WTC11 (cell line): ENCODE measurements at regions not wholly inside any gene's neighbourhood (a gene's known extent, or its start where the extent isn't known, plus 50 kb on each side); places are given as distances from the start of the nearest gene placed in this dataset.

Experiments used
- ATAC-seq: fragments of 200-7000 bp; cut with Tn5 transposase; 2 replicates; pipeline ENCODE4 v1.10.0; 2021; ENCODE audit warnings: mild to moderate bottlenecking, moderate library complexity
- CTCF ChIA-PET: fragments of 300-600 bp; sonication (Branson Sonifier 250); formaldehyde crosslinking; loops from one replicate; lab custom pipeline; 2021; ENCODE audit warnings: antibody characterized with exemption; lab: Charles Lee
- POLR2A ChIA-PET: fragments of 350-600 bp; sonication (Branson Sonifier 250); formaldehyde crosslinking; loops from one replicate; lab custom pipeline; 2021; ENCODE audit warnings: antibody characterized with exemption; lab: Charles Lee
- DNase-seq: peaks from one replicate; pipeline ENCODE4 v3.0.0; 2021; ENCODE audit warnings: low spot score
- H3K27ac Mint-ChIP-seq: 2 replicates; pipeline ENCODE4 v1.8.0; 2021; ENCODE audit warnings: mixed read lengths
- H3K27me3 Mint-ChIP-seq: 2 replicates; pipeline ENCODE4 v1.8.0; 2021; ENCODE audit warnings: low read depth, mild to moderate bottlenecking, moderate library complexity, mixed read lengths
- H3K36me3 Mint-ChIP-seq: 2 replicates; pipeline ENCODE4 v1.8.0; 2021; ENCODE audit warnings: mixed read lengths
- H3K4me1 Mint-ChIP-seq: 2 replicates; pipeline ENCODE4 v1.8.0; 2022; ENCODE audit warnings: mixed read lengths
- H3K4me3 Mint-ChIP-seq: 2 replicates; pipeline ENCODE4 v1.8.0; 2021; ENCODE audit warnings: mild to moderate bottlenecking, moderate library complexity, mixed read lengths
- H3K9me3 Mint-ChIP-seq: 2 replicates; pipeline ENCODE4 v1.8.0; 2021; ENCODE audit warnings: mixed read lengths
- ATF1 ChIP-seq: sonication (generic); formaldehyde crosslinking; IDR thresholded peaks from 2 replicates; pipeline ENCODE4 v1.8.1; 2023; ENCODE audit warnings: mild to moderate bottlenecking, moderate library complexity, missing genetic modification reagents
- CREB1 ChIP-seq: sonication (generic); formaldehyde crosslinking; IDR thresholded peaks from 2 replicates; pipeline ENCODE4 v1.8.0; 2023; ENCODE audit warnings: mild to moderate bottlenecking, missing genetic modification reagents
- CREM ChIP-seq: sonication (generic); formaldehyde crosslinking; IDR thresholded peaks from 2 replicates; pipeline ENCODE4 v1.8.1; 2022; ENCODE audit warnings: mild to moderate bottlenecking, missing genetic modification reagents, moderate library complexity
- ETV6 ChIP-seq: sonication (generic); formaldehyde crosslinking; IDR thresholded peaks from 2 replicates; pipeline ENCODE4 v1.8.1; 2022; ENCODE audit warnings: mild to moderate bottlenecking, missing genetic modification reagents
- FOXK1 ChIP-seq: sonication (generic); formaldehyde crosslinking; IDR thresholded peaks from 2 replicates; pipeline ENCODE4 v1.8.0; 2022; ENCODE audit warnings: mild to moderate bottlenecking, moderate library complexity, missing genetic modification reagents
- GTF2I ChIP-seq: fragments of 250-450 bp; sonication (Bioruptor Pico); conservative IDR thresholded peaks from 2 replicates; pipeline ENCODE4 v1.4.0; 2021; ENCODE audit warnings: mild to moderate bottlenecking
- JAZF1 ChIP-seq: fragments of 250-450 bp; sonication (Bioruptor Pico); IDR thresholded peaks from 2 replicates; pipeline ENCODE4 v1.9.0; 2021; ENCODE audit warnings: moderate library complexity, mild to moderate bottlenecking, inconsistent platforms
- KAT7 ChIP-seq: sonication (generic); formaldehyde crosslinking; IDR thresholded peaks from 2 replicates; pipeline ENCODE4 v1.8.1; 2023; ENCODE audit warnings: missing genetic modification reagents, mild to moderate bottlenecking, borderline replicate concordance
- MXD4 ChIP-seq: fragments of 250-450 bp; sonication (Bioruptor Pico); IDR thresholded peaks from 2 replicates; pipeline ENCODE4 v1.8.0; 2021; ENCODE audit warnings: mild to moderate bottlenecking, moderate library complexity, borderline replicate concordance
- NFYB ChIP-seq: sonication (generic); formaldehyde crosslinking; conservative IDR thresholded peaks from 2 replicates; pipeline ENCODE4 v1.8.0; 2022; ENCODE audit warnings: low read depth, missing genetic modification reagents
- OVOL2 ChIP-seq: fragments of 250-450 bp; sonication (Bioruptor Pico); IDR thresholded peaks from 2 replicates; pipeline ENCODE4 v1.9.0; 2021; ENCODE audit warnings: mild to moderate bottlenecking, borderline replicate concordance
- PRRX2 ChIP-seq: fragments of 250-450 bp; sonication (Bioruptor Pico); IDR thresholded peaks from 2 replicates; pipeline ENCODE4 v1.8.0; 2021; ENCODE audit warnings: mild to moderate bottlenecking
- SMAD4 ChIP-seq: sonication (generic); formaldehyde crosslinking; IDR thresholded peaks from 2 replicates; pipeline ENCODE4 v1.8.0; 2022; ENCODE audit warnings: mild to moderate bottlenecking, missing genetic modification reagents
- SOX15 ChIP-seq: fragments of 250-450 bp; sonication (Bioruptor Pico); IDR thresholded peaks from 2 replicates; pipeline ENCODE4 v1.9.0; 2021; ENCODE audit warnings: mild to moderate bottlenecking
- ZNF263 ChIP-seq: sonication (generic); formaldehyde crosslinking; IDR thresholded peaks from 2 replicates; pipeline ENCODE4 v1.8.1; 2022; ENCODE audit warnings: low read depth, mild to moderate bottlenecking, moderate library complexity, missing genetic modification reagents
- ZNF416 ChIP-seq: fragments of 250-450 bp; sonication (Bioruptor Pico); IDR thresholded peaks from 2 replicates; pipeline ENCODE4 v1.9.0; 2021; ENCODE audit warnings: mild to moderate bottlenecking, inconsistent platforms
- TF ChIP-seq, protein P1 (sequence below): fragments of 250-450 bp; sonication (Bioruptor Pico); IDR thresholded peaks from 2 replicates; pipeline ENCODE4 v1.9.0; 2021; ENCODE audit warnings: mild to moderate bottlenecking
- TF ChIP-seq, protein P2 (sequence below): sonication (generic); formaldehyde crosslinking; IDR thresholded peaks from 2 replicates; pipeline ENCODE4 v1.8.1; 2023; ENCODE audit warnings: mild to moderate bottlenecking, missing genetic modification reagents
- TF ChIP-seq, protein P3 (sequence below): sonication (generic); formaldehyde crosslinking; conservative IDR thresholded peaks from 2 replicates; pipeline ENCODE4 v1.8.1; 2023; ENCODE audit warnings: mild to moderate bottlenecking, low read depth, missing genetic modification reagents, moderate library complexity
- TF ChIP-seq, protein P4 (sequence below): sonication (generic); formaldehyde crosslinking; IDR thresholded peaks from 2 replicates; pipeline ENCODE4 v1.8.1; 2022; ENCODE audit warnings: low read depth, missing genetic modification reagents, borderline replicate concordance
- TF ChIP-seq, protein P5 (sequence below): sonication (generic); formaldehyde crosslinking; IDR thresholded peaks from 2 replicates; pipeline ENCODE4 v1.8.1; 2022; ENCODE audit warnings: mild to moderate bottlenecking, moderate library complexity, missing genetic modification reagents
- TF ChIP-seq, protein P6 (sequence below): sonication (generic); formaldehyde crosslinking; IDR thresholded peaks from 2 replicates; pipeline ENCODE4 v1.8.1; 2023; ENCODE audit warnings: mild to moderate bottlenecking, moderate library complexity, missing genetic modification reagents
- TF ChIP-seq, protein P7 (sequence below): fragments of 250-450 bp; sonication (Bioruptor Pico); IDR thresholded peaks from 2 replicates; pipeline ENCODE4 v1.8.0; 2021; ENCODE audit warnings: mild to moderate bottlenecking

DNA sequence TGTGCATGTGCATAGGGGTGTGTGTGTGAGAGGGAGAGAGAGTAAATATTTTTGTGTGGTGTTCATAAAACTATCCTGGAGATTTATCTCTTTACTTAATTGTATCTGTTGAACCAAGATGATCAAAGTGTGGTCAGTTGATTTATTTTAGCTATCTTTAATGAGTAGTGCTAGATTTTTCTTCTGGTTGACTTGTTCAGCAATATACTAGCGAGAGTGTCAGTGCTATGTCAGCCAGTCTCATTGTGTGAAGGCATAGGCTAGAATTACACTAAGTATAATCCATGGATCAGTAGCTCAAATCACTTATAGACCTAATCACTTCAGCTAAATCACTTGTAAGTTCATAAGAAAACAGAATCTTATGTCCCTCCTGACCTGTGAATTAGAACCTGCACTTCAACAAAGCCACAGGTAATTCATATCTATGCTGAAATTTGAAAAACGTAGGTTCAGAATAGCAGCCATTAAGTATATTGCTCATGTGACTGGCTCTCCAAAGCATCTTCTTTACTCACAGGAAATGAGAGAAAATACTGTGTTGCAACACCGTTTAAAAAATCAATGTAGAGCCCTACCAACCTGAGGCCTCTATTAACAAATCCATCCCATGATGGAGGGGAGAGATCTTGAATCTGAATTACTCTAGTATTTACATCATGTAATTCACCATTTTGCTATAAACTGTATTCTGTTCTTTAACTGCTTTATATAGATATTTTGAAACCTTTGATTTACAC is 203.1 kb upstream of the ACTBL2 start (continued):
- TF ChIP-seq CREB1, result no peak
- TF ChIP-seq, all 79 proteins: peak for 0

DNA sequence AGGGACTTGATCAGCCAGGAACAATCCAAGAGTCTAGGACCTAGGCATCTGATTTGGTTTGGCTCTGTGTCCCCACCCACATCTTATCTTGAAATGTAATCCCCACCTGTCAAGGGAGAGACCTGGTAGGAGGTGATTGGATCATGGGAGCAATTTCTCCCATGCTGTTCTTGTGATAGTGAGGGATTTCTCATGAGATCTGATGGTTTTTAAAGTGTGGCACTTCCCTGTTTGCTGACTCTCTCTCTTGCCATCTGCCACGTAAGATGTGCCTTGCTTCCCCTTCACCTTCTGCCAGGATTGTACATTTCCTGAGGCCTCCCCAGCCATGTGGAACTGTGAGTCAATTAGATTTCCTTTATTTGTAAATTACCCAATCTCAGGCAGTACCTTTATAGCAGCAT is 201.7 kb upstream of the ACTBL2 start:
- H3K36me3 Mint-ChIP-seq, result no peaks in the 10 kb centered on the region
- H3K9me3 Mint-ChIP-seq, result peaks cover 4% of the 10 kb centered on the region; the same call in 1 of the 2 replicates
- H3K27me3 Mint-ChIP-seq, result no peaks in the 10 kb centered on the region
- no peak overlapping the region for H3K4me3 Mint-ChIP-seq
- TF ChIP-seq, protein P1, sequence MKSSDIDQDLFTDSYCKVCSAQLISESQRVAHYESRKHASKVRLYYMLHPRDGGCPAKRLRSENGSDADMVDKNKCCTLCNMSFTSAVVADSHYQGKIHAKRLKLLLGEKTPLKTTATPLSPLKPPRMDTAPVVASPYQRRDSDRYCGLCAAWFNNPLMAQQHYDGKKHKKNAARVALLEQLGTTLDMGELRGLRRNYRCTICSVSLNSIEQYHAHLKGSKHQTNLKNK (CRISPR knock-in tag), result no peak
- TF ChIP-seq CREB1 (no peak), MXD4 (CRISPR knock-in tag) (no peak), KAT7 (CRISPR knock-in tag) (no peak), SMAD4 (CRISPR knock-in tag) (no peak), PRRX2 (CRISPR knock-in tag) (no peak), GTF2I (no peak), ZNF416 (CRISPR knock-in tag) (no peak), ATF1 (CRISPR knock-in tag) (no peak), CREM (CRISPR knock-in tag) (no peak), NFYB (CRISPR knock-in tag) (no peak)
- TF ChIP-seq, protein P2, sequence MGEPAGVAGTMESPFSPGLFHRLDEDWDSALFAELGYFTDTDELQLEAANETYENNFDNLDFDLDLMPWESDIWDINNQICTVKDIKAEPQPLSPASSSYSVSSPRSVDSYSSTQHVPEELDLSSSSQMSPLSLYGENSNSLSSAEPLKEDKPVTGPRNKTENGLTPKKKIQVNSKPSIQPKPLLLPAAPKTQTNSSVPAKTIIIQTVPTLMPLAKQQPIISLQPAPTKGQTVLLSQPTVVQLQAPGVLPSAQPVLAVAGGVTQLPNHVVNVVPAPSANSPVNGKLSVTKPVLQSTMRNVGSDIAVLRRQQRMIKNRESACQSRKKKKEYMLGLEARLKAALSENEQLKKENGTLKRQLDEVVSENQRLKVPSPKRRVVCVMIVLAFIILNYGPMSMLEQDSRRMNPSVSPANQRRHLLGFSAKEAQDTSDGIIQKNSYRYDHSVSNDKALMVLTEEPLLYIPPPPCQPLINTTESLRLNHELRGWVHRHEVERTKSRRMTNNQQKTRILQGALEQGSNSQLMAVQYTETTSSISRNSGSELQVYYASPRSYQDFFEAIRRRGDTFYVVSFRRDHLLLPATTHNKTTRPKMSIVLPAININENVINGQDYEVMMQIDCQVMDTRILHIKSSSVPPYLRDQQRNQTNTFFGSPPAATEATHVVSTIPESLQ, result no peak
- TF ChIP-seq, protein P3, sequence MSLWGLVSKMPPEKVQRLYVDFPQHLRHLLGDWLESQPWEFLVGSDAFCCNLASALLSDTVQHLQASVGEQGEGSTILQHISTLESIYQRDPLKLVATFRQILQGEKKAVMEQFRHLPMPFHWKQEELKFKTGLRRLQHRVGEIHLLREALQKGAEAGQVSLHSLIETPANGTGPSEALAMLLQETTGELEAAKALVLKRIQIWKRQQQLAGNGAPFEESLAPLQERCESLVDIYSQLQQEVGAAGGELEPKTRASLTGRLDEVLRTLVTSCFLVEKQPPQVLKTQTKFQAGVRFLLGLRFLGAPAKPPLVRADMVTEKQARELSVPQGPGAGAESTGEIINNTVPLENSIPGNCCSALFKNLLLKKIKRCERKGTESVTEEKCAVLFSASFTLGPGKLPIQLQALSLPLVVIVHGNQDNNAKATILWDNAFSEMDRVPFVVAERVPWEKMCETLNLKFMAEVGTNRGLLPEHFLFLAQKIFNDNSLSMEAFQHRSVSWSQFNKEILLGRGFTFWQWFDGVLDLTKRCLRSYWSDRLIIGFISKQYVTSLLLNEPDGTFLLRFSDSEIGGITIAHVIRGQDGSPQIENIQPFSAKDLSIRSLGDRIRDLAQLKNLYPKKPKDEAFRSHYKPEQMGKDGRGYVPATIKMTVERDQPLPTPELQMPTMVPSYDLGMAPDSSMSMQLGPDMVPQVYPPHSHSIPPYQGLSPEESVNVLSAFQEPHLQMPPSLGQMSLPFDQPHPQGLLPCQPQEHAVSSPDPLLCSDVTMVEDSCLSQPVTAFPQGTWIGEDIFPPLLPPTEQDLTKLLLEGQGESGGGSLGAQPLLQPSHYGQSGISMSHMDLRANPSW (CRISPR knock-in tag), result no peak
- TF ChIP-seq, protein P4, sequence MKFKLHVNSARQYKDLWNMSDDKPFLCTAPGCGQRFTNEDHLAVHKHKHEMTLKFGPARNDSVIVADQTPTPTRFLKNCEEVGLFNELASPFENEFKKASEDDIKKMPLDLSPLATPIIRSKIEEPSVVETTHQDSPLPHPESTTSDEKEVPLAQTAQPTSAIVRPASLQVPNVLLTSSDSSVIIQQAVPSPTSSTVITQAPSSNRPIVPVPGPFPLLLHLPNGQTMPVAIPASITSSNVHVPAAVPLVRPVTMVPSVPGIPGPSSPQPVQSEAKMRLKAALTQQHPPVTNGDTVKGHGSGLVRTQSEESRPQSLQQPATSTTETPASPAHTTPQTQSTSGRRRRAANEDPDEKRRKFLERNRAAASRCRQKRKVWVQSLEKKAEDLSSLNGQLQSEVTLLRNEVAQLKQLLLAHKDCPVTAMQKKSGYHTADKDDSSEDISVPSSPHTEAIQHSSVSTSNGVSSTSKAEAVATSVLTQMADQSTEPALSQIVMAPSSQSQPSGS, result no peak
- TF ChIP-seq, all 79 proteins: peak for 0
- ATAC-seq, result no peak
- no peak overlapping the region for H3K27ac Mint-ChIP-seq
- H3K4me1 Mint-ChIP-seq, result no peaks in the 10 kb centered on the region
- no peak for DNase-seq
- CTCF ChIA-PET, result no interaction called here
- POLR2A ChIA-PET, result no interaction called here

DNA sequence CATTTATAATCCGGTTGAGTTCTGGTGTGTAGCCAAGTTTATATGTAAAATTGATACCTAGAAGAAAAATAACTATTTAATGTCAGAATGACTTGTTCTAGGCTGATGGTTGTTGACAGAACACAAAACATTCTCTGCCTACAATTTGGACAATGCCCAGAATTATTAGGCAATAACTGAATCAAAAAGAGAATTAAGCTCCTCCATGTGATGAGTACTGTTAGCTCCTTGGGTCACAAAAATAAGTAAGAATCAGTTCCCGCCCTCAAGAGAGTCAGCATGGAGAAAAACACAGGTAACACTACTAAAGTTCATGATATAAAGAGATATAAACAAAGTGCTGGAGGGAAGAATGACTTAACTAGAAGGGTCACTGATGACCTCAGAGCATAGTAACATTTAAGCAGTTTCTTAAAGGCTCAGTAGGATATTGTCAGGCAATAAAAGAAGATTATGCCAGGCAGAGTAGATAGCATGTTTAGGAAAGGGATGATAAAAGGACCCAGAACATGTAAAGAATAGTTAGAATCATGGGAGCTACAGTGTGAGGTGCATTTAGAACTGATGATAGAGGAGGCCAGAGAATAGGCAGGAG is 200.5 kb upstream of the ACTBL2 start:
- Mint-ChIP-seq H3K27ac (no peak overlapping the region), H3K36me3 (no peaks in the 10 kb centered on the region), H3K4me1 (no peaks in the 10 kb centered on the region), H3K9me3 (peaks cover 4% of the 10 kb centered on the region; the same call in 1 of the 2 replicates), H3K27me3 (no peaks in the 10 kb centered on the region), H3K4me3 (no peak overlapping the region)
- DNase-seq, result no peak
- no peak for ATAC-seq
- POLR2A ChIA-PET, result no interaction called here
- CTCF ChIA-PET, result interaction anchor here (2.2 kb wide), 1 partner anchor 33 kb away, joined by 5 read pairs; no protein-coding TSS in a partner anchor
- TF ChIP-seq NFYB (CRISPR knock-in tag) (no peak), CREM (CRISPR knock-in tag) (no peak), OVOL2 (no peak), ETV6 (CRISPR knock-in tag) (no peak), JAZF1 (CRISPR knock-in tag) (no peak), ZNF263 (CRISPR knock-in tag) (no peak), SOX15 (no peak), FOXK1 (no peak), ATF1 (CRISPR knock-in tag) (no peak)
- TF ChIP-seq, protein P5, sequence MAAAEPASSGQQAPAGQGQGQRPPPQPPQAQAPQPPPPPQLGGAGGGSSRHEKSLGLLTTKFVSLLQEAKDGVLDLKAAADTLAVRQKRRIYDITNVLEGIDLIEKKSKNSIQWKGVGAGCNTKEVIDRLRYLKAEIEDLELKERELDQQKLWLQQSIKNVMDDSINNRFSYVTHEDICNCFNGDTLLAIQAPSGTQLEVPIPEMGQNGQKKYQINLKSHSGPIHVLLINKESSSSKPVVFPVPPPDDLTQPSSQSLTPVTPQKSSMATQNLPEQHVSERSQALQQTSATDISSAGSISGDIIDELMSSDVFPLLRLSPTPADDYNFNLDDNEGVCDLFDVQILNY (CRISPR knock-in tag), result no peak
- TF ChIP-seq, protein P6, sequence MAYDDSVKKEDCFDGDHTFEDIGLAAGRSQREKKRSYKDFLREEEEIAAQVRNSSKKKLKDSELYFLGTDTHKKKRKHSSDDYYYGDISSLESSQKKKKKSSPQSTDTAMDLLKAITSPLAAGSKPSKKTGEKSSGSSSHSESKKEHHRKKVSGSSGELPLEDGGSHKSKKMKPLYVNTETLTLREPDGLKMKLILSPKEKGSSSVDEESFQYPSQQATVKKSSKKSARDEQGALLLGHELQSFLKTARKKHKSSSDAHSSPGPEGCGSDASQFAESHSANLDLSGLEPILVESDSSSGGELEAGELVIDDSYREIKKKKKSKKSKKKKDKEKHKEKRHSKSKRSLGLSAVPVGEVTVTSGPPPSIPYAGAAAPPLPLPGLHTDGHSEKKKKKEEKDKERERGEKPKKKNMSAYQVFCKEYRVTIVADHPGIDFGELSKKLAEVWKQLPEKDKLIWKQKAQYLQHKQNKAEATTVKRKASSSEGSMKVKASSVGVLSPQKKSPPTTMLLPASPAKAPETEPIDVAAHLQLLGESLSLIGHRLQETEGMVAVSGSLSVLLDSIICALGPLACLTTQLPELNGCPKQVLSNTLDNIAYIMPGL (CRISPR knock-in tag), result no peak
- TF ChIP-seq, protein P7, sequence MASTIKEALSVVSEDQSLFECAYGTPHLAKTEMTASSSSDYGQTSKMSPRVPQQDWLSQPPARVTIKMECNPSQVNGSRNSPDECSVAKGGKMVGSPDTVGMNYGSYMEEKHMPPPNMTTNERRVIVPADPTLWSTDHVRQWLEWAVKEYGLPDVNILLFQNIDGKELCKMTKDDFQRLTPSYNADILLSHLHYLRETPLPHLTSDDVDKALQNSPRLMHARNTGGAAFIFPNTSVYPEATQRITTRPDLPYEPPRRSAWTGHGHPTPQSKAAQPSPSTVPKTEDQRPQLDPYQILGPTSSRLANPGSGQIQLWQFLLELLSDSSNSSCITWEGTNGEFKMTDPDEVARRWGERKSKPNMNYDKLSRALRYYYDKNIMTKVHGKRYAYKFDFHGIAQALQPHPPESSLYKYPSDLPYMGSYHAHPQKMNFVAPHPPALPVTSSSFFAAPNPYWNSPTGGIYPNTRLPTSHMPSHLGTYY (CRISPR knock-in tag), result no peak
